ENCODE measurements at regions not wholly inside any gene's neighbourhood (a gene's known extent, or its start where the extent isn't known, plus 50 kb on each side); places are given as distances from the start of the nearest gene placed in this dataset.
"Not testable (repeated sequence)": the region's sequence is repeated elsewhere in the genome, so short reads cannot be mapped to it uniquely, and the experiment has no call there.

DNA sequence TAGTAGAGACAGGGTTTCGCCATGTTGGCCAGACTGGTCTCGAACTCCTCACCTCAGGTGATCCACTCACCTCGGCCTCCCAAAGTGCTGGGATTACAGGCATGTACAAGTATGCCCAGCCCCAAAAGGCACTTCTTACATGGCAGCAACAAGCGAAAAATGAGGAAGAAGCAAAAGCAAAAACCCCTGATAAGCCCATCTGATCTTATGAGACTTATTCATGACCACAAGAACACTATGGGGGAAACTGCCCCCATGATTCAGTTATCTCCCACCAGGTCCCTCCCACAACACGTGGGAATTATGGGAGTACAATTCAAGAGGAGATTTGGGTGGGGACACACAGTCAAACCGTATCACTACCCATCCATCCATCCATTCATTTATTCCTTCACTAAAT, 163.0 kb upstream of the PDE7B start:
- DNase-seq; in situ Hi-C loops (cut with MboI; ENCODE audit: low pct_unique_long_range_greater_than_20kb, low sequenced_read_pairs): not testable (repeated sequence)

DNA sequence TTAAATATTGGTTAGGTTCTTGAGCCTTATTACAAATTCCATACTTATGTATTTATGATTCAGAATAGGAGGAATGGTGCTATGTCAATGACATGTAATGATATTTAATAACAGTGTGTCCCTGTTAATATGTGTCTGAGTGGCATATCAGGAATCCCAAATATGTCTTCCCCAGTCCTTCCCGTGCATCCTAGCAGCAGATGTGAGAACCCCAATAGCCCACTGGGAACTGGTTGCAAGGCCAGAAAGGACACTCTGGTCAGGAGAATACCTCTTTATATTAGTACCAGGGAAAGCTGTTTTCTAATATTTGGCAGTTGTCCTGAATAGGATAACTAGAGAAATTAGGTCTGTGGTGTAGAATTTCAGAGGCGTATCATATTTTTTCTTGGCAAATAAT, 159.1 kb upstream of the PDE7B start:
- in situ Hi-C loops (cut with MboI; ENCODE audit: low pct_unique_long_range_greater_than_20kb, low sequenced_read_pairs) = no loop called here
- no peak for DNase-seq

DNA sequence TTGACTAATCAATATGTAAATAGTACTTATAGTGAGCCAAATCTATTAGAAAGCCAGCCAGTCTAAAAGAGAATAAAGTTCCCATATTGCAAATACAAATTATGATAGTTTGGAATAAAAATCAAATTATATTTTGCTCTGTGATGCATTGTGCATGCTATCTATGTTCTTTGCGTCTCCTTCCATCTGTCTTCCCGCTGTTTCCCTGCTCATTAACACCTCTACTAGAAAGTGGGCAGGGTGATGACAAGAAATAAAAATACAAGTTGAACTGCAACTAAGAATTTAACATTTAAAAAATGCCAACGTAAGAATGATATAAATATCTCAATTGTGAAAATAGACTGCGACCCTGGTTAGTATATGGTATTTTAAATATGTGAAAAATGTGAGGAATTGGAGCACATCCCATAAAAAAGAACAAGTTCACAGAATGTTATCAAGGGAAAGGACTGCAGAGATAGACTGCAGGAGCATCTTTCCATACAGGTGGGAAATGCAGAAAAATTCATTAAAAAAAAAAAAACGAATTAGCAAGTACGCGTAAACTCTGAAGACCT, 157.6 kb upstream of the PDE7B start:
- DNase-seq = no peak
- in situ Hi-C loops (cut with MboI; ENCODE audit: low pct_unique_long_range_greater_than_20kb, low sequenced_read_pairs) = no loop called here

DNA sequence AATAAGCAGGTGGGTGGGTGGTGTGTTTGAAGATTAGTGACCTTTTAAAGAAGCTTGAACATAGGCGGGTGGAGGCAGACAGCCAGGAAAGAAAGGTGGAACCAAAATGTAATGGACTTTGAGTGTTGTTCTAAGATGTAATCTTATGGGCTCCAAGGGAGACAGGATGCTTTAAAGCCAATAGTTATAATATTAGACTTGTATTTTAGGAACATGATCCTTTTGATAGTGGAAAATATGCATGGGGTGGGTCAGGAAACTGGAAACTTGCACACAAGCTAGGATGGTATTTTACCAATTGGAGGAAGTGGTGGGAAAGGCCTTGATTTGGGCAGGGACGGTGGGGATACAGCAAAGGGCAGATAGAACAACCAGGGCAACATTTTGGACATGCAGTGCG, 151.8 kb upstream of the PDE7B start:
- no peak for DNase-seq
- in situ Hi-C loops (cut with MboI; ENCODE audit: low pct_unique_long_range_greater_than_20kb, low sequenced_read_pairs) = no loop called here

DNA sequence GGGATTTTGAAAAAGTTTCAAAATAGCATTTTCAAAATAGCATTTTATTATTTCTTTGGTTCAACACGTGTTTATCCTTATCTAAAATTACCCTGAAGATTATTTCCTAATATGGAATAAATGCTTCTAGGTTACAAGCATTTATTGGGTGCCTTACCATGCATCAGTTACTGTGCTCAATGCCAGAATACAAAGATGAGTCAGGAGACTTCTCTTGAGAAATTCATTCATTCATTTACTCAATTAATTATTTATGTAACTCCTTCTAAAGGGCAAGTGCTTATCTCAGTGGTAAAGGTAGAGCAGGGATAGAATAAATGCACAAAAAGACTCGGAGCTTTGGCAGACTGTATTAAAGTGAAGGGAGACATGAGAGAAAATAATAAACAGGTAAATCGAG, 150.1 kb upstream of the PDE7B start:
- in situ Hi-C loops (cut with MboI; ENCODE audit: low pct_unique_long_range_greater_than_20kb, low sequenced_read_pairs) = no loop called here
- DNase-seq = no peak

DNA sequence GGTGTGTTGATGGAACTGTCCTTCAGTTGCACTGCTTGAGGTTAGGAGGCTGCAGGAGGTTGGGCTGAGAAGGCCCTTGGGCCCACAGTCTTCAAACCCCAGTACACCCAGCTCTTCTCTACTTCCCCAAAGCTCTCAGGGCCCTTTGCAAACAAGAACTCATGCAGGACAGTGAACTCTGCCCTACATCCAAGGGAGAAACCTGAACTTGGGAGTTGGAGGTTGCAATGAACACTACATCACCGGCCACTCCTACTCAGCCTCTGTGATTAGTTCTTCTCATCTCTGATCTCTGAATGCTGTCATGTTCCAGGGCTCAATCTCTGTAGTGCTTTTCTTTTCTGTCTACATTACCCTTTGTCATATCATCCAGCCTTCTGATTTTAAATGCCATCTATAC, 148.5 kb upstream of the PDE7B start:
- in situ Hi-C loops (cut with MboI; ENCODE audit: low pct_unique_long_range_greater_than_20kb, low sequenced_read_pairs) = no loop called here
- DNase-seq = no peak

DNA sequence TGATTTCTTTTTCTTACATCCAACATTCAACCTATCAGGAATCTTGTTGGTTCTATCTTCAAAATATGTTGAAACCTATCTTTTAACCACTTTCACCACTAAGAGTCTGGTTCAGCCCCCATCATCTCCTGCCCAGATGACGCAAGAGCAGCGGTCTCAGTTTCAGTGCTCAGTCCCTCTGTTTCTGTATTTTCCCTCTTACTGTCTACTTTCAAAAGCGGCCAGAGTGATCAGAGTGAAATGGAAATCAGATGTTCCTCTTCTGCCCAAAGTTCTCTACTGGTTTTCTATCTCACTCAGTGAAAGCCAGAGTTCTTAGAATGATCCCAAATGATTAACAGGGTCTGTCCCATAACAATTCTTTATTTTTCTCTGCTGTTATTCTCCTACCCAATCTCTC, 147.9 kb upstream of the PDE7B start:
- no peak for DNase-seq
- in situ Hi-C loops (cut with MboI; ENCODE audit: low pct_unique_long_range_greater_than_20kb, low sequenced_read_pairs) = no loop called here

DNA sequence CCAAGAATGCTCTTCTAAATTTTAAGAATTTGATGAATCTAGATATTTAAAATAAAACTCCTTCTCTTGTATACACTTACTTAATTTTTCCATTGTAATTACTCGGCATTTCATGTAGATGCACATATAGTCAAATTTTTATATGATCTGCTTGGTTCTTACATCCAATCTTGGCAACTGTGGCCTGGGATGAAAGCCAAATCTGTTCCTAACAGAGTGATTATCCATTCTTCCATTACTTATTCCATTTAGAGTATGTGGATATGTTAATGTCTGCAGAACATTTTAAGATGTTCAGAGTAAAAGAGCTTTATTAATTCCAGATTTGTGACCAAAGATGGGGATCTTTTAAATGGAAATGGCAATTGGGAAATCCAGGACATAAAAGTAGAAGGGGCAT, 144.1 kb upstream of the PDE7B start:
- in situ Hi-C loops (cut with MboI; ENCODE audit: low pct_unique_long_range_greater_than_20kb, low sequenced_read_pairs) = no loop called here
- DNase-seq = no peak

DNA sequence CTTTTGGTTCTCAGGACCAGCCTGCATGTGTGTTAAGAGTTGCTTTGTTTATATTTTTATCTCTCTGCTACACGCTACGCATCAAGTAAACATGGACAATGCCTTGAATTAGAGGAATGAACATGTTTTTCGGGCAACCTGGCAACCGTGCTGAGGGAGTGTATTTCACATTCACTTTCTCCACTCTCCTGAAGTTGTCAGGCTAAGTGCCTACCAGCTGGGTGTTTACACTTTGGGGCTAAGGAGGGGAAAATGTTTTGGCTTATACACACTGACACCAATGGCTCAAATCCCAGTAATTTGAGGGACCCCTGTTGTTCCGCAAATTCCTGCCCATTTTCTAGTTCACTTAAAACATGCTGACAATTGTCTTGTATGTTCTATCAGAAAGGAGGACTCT, 141.5 kb upstream of the PDE7B start:
- no peak for DNase-seq
- in situ Hi-C loops (cut with MboI; ENCODE audit: low pct_unique_long_range_greater_than_20kb, low sequenced_read_pairs) = no loop called here

DNA sequence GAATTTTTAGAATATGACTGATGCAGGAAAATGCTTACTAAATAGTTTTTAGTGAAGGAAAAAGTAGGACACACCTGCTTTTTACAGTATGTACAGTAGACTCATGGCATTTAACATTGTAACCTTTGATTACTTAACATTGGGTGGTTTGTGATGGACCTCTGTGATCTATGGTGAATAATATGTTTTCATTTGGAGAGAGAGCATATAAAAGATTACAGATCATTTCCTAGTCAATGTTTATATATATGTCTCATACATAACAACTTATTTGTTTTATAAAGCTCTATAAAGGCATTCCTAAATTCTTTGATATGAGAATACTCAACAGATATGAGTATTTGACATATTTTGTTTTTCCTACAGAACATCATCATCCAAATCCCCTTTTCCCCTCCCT, 129.3 kb upstream of the PDE7B start:
- DNase-seq = no peak
- in situ Hi-C loops (cut with MboI; ENCODE audit: low pct_unique_long_range_greater_than_20kb, low sequenced_read_pairs) = no loop called here

DNA sequence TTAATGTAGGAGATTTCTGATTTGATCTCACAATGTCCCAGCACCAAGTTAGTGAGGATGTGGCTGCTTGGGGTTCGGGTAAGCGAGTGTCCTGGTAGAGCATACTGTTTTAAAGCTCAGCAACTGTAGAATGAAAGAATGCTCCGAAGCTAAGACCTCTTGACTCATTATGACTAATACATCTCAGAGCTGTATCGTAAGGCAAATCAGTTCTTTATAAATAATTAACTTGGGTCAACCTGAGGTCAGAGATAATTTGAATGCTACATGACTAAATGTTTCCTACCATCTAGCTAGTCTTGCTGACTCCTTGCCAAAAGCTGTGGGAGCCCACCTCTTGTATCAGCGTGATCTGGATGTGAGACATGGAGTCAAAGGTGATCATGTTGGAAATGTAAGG, 128.8 kb upstream of the PDE7B start:
- DNase-seq = no peak
- in situ Hi-C loops (cut with MboI; ENCODE audit: low pct_unique_long_range_greater_than_20kb, low sequenced_read_pairs) = no loop called here

DNA sequence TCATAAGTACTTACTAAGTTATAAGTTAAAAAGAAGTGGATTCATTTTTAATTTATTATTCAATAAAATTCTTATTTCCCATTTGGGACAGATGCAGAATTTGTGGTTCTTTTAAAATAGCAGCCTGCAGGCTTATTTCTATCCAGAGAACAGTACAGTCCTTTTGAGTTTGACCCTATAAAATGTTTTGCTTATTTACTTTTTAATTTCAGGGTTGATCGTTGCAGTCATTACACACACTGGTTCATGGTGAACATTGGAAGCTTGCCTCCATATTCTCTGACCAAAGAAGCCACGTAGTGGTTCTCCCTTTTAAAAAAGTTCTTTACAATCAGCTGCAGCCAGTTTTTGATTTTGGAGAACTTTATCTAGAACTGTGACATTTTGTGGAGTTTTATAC, 122.9 kb upstream of the PDE7B start:
- in situ Hi-C loops (cut with MboI; ENCODE audit: low pct_unique_long_range_greater_than_20kb, low sequenced_read_pairs) = no loop called here
- no peak for DNase-seq

DNA sequence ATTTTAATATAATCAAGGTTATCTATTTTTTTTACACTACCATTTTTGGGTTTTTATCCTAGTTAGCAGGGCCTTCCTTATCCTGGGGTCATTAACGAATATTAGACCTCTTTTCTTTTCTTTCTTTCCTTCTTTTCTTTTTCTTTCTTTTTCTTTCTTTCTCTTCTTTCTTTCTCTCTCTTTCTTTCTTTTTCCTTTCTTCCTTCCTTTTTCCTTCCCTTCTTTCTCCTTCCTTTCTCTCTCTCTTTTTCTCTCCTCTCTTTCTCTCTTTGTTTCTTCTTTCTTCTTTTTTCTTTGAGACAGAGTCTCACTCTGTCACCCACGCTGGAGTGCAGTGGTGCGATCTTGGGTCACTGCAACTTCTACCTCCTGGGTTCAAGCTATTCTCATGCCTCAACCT, 120.4 kb upstream of the PDE7B start:
- in situ Hi-C loops (cut with MboI; ENCODE audit: low pct_unique_long_range_greater_than_20kb, low sequenced_read_pairs) = no loop called here
- no peak for DNase-seq

DNA sequence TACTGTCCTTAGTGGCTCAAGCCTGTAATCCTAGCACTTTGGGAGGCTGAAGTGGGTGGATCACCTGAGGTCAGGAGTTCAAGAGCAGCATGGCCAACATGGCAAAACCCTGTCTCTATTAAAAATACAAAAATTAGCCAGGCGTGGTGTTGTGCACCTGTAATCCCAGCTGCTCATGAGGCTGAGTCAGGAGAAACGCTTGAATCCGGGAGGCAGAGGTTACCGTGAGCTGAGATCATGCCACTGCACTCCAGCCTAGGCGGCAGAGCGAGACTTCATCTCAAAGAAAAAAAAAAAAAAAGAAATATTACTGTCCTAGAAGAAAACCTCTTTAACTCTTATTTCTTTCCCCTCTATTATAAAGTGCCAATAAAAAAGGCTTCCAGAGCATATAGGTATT, 115.2 kb upstream of the PDE7B start:
- DNase-seq; in situ Hi-C loops (cut with MboI; ENCODE audit: low pct_unique_long_range_greater_than_20kb, low sequenced_read_pairs): not testable (repeated sequence)

DNA sequence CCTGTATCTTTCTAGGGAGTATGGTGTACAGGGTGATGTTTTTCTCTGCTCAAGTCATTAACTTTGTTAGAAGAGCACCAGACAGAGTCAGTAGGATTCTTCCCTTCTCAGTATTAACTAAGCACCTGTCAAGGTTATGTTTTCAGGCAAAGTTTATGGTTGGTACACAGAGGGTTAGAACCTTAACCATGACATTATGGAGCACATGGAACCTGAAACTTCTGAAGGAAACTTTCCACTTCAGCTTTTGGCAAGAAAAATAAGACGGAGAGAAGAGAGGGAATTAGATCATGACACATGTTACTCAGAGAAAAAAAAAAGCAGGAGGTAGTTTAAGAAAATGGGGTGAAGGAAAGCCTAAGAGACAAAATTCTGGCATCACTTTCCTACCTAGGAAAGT, 112.9 kb upstream of the PDE7B start:
- in situ Hi-C loops (cut with MboI; ENCODE audit: low pct_unique_long_range_greater_than_20kb, low sequenced_read_pairs) = no loop called here
- DNase-seq = no peak

DNA sequence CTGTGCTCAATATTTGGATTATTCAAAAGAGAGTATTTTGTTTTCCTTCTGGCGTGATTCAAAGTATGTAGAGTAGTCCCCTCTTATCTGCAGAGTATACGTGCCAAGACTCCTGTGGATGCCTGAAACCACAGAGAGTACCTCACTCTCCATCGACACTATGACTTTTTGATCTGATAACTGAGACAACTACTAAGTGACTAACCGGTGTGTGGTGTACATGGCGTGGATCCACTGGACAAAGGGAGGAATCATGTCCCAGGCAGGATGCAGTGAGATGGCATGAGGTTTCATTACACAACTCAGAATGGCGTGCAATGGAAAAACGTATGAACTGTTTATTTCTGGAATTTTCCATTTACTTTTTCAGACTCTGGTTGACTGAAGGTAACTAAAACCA, 112.2 kb upstream of the PDE7B start:
- DNase-seq = no peak
- in situ Hi-C loops (cut with MboI; ENCODE audit: low pct_unique_long_range_greater_than_20kb, low sequenced_read_pairs) = no loop called here

DNA sequence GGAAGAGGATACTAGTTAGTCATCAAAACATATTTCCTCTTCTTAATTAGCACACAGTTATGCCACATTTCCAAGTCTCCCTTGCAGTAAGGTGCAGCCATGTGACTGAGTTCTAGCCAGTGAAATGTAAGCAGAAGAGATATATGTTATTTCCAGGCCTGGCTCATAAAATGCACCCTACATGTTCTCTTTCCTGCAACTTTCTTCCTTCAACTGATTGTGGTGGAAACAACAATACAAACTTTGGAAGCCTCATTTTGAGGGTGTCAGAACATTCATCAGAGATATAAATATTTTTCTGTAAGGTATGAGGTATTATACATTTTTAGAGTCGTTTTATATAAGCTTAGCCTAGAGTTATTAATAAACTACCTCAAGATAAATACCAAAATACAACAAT, 110.9 kb upstream of the PDE7B start:
- DNase-seq = no peak
- in situ Hi-C loops (cut with MboI; ENCODE audit: low pct_unique_long_range_greater_than_20kb, low sequenced_read_pairs) = no loop called here

DNA sequence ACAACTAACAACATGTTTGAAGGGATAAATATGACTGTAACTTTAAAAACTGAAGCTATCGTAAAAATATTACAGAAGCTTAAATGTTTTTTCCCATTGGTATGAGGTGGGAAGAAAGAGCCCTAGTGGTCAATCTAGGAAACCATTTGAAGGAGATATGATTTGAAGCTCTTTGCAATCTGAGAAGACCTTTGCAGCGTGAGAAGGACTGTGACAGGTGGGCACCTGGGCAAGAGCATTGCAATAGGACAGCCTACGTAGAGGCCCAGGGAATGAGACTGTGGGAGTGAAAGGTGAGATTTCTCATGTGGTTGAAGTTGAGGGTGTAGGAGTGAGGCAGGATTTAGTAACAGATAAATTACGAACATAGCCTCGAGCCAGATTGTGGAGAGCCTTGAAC, 108.0 kb upstream of the PDE7B start:
- no peak for DNase-seq
- in situ Hi-C loops (cut with MboI; ENCODE audit: low pct_unique_long_range_greater_than_20kb, low sequenced_read_pairs) = no loop called here

DNA sequence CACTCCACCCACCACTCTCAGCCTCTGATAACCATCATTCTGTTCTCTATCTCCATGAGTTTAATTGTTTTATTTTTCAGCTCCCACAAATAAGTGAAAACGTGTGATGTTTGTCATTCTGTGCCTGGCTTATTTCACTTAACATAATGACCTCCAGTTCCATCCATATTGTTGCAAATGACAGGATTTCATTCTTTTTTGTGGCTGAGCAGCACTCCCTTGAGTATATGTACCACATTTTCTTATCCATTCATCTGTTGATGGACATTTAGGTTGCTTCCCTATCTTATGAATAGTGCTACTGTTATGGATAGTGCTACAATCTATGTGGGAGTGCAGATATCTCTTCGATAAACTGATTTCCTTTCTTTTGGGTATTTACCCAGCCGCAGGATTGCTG, 103.3 kb upstream of the PDE7B start:
- no peak for DNase-seq
- in situ Hi-C loops (cut with MboI; ENCODE audit: low pct_unique_long_range_greater_than_20kb, low sequenced_read_pairs) = no loop called here

DNA sequence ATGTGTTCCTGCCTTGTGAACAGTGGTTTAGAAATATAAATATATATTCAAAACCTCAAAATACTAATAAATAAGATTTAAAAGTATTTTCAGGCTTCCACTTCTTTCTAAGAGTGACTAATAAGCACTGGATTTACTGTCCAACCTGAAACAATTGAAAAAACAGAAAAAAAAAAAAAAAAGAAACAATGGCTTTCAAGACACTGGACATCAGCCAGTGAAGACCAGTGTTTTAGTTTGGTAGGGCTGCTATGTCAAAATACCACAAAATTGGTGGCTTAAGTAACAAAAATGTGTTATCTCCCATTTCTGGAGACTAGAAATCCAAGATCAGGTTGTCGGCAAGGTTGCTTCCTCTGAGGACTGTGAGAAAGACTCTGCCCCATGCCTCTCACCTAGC, 101.4 kb upstream of the PDE7B start:
- DNase-seq = no peak
- in situ Hi-C loops (cut with MboI; ENCODE audit: low pct_unique_long_range_greater_than_20kb, low sequenced_read_pairs) = no loop called here

DNA sequence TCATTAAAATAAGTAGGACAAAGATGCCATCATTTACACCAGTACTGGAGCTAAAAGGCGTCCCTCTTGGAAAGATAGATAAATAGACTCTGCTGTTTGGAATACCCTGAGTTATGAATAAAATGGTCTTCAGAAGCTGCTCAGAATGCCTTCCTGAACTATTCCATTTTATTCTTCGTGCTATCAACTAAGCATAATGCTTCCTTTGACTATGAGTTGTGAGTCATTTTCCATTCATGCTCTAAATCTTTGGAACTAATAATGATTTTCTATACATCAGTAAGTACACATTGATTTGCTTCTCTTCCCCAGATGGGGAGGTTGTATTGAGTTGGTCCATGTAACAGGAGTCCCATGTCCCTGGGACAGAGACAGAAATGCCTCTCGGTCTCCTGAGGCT, 98.3 kb upstream of the PDE7B start:
- in situ Hi-C loops (cut with MboI; ENCODE audit: low pct_unique_long_range_greater_than_20kb, low sequenced_read_pairs) = no loop called here

DNA sequence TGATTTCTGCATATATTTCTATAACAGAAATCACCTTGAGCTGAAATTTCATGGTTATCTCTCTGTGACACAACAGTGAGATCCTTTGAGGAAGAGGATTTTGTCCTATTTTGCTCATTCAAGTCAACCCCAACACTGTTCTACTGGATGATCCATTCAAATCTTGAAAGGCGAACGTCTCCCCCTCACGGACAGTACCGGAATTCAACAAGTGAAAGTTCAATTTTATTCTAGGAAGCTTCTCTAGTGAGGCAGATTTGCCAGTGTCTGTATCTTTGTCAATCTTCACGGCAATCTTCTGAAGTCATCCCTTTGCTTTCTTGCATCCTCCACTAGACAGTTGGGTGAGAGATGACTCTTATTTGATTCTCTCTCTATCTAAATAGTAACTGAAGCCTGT, 91.7 kb upstream of the PDE7B start:
- in situ Hi-C loops (cut with MboI; ENCODE audit: low pct_unique_long_range_greater_than_20kb, low sequenced_read_pairs) = no loop called here
- DNase-seq = no peak

More for the DNA sequence above, 98.3 kb upstream of the PDE7B start:
- no peak for DNase-seq
